22Rv1 (cell line): ENCODE measurements at regions not wholly inside any gene's neighbourhood (a gene's known extent, or its start where the extent isn't known, plus 50 kb on each side); places are given as distances from the start of the nearest gene placed in this dataset.

Source experiments
- CTCF ChIP-seq: fragments of 450-650 bp; IDR thresholded peaks from 2 replicates; pipeline ENCODE4 v1.5.1; 2017; ENCODE audit warnings: mild to moderate bottlenecking
- ZFX ChIP-seq: fragments of 450-650 bp; IDR thresholded peaks from 2 replicates; pipeline ENCODE4 v1.6.1; 2017; ENCODE audit warnings: antibody characterized with exemption, borderline replicate concordance

- peak; percentile 57 for TF ChIP-seq CTCF
- TF ChIP-seq ZFX: no peak
These were observed 154.2 kb upstream of the CDH8 start for GRCh38 chr16:62190426-62190825.
